ENCODE measurements at regions not wholly inside any gene's neighbourhood (a gene's known extent, or its start where the extent isn't known, plus 50 kb on each side); places are given as distances from the start of the nearest gene placed in this dataset.
A peak's percentile ranks its signal among the peaks of the same experiment; 100 is the strongest.

DNA sequence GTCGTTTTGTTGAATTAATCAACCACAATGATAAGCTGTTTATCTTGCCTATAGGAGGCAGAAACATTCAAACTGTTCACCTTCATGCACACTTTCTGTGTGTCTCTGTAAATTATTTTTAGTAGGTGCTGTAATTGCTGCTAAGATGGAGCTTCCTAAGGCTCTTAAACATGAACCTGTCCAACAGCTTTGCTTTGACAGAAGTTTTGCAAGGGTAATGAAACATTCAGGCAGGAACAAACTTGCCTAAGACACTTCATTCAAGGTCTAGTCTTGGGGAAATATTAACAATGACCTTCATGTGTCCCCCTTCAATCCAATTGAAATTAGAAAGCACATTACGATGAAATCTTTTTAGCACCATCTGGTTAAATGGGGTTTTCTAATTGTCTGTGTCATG is 156.1 kb downstream of the DIPK2A start:
- Histone ChIP-seq H3K4me1 (ENCODE audit: insufficient read depth, low read length) (peaks cover 3% of the 10 kb centered on the region; the same call in 1 of the 2 replicates), H3K23ac (ENCODE audit: insufficient read length, low read depth, low read length) (no peak overlapping the region), H3K56ac (ENCODE audit: insufficient read length, low read depth, low read length) (no peak overlapping the region), H3K27me3 (ENCODE audit: insufficient read depth, low read length) (no peaks in the 10 kb centered on the region), H3K23me2 (ENCODE audit: insufficient read length, low read depth, low read length, poor library complexity, severe bottlenecking) (no peaks in the 10 kb centered on the region), H2BK5ac (ENCODE audit: insufficient read length, low read length) (no peak overlapping the region), H3K9me3 (ENCODE audit: control insufficient read depth, low read depth, low read length) (no peaks in the 10 kb centered on the region), H3K4me2 (ENCODE audit: insufficient read depth, insufficient read length, low read length) (no peak overlapping the region), H3K79me1 (ENCODE audit: insufficient read depth, low read depth, low read length, poor library complexity, severe bottlenecking) (no peaks in the 10 kb centered on the region), H3T11ph (ENCODE audit: low read length) (no peak overlapping the region), H3K27ac (ENCODE audit: insufficient read length, low read depth, low read length) (no peak overlapping the region), H3K79me2 (ENCODE audit: insufficient read depth, low read length) (no peaks in the 10 kb centered on the region), H2BK15ac (ENCODE audit: low read depth, low read length) (no peak overlapping the region), H2BK120ac (ENCODE audit: low read depth, low read length, poor library complexity, severe bottlenecking) (no peak overlapping the region), H4K5ac (ENCODE audit: insufficient read length, low read depth, low read length) (no peak overlapping the region), H2AK5ac (ENCODE audit: insufficient read length, low read length) (no peak overlapping the region), H3K18ac (ENCODE audit: insufficient read length, low read depth, low read length) (no peak overlapping the region), H3K4ac (ENCODE audit: low read depth, low read length) (no peak overlapping the region), H3K14ac (ENCODE audit: insufficient read depth, low read length) (no peak overlapping the region), H4K91ac (ENCODE audit: insufficient read length, low read depth, low read length) (no peak overlapping the region), H2BK20ac (ENCODE audit: low read depth, low read length, poor library complexity, severe bottlenecking) (no peak overlapping the region), H4K8ac (replicated peaks; ENCODE audit: insufficient read length, low read depth, low read length) (no peak overlapping the region), H2BK12ac (ENCODE audit: insufficient read length, low read depth, low read length) (no peak overlapping the region), H4K20me1 (ENCODE audit: control insufficient read depth, insufficient read depth, insufficient read length) (no peaks in the 10 kb centered on the region), H3K9ac (ENCODE audit: extremely low read depth, insufficient read length, low read length) (no peak overlapping the region), H2AFZ (ENCODE audit: low read length) (no peak overlapping the region)
- peaks cover 15 to 17% of the 10 kb centered on the region in 2 experiments for H3K4me1 Mint-ChIP-seq
- peak overlapping the region in 1 of 3 experiments; percentile 88; a peak in 3 of 7 replicates for H3K27ac Mint-ChIP-seq
- DNase-seq: no peak
- H3K27me3 Mint-ChIP-seq (ENCODE audit: low read depth): no peaks in the 10 kb centered on the region
- TF ChIP-seq CTCF (conservative IDR thresholded peaks at IDR 0.05): no peak
- peaks cover 0 to 11% (median 0%) of the 10 kb centered on the region in 3 experiments; a peak in 3 of 7 replicates for H3K36me3 Mint-ChIP-seq (ENCODE audit: insufficient read depth in 1 of 3, low read depth in 3 of 3)
- no CpG with 5 or more reads among the region's 2 CpGs for WGBS (ENCODE audit: extremely low coverage, insufficient read length, low lambda C conversion rate)
- H3K4me3 Mint-ChIP-seq: no peak overlapping the region
- H3K9me3 Mint-ChIP-seq: peaks cover 6 to 8% of the 10 kb centered on the region in 2 experiments; a peak in 4 of 5 replicates

All from H9 (cell line).